ENCODE measurements at regions not wholly inside any gene's neighbourhood (a gene's known extent, or its start where the extent isn't known, plus 50 kb on each side); places are given as distances from the start of the nearest gene placed in this dataset.

- TF ChIP-seq CTCF (IDR thresholded peaks at IDR 0.05; ENCODE audit: borderline replicate concordance, insufficient read depth, low read depth, low read length) = peak; percentile 47
- no peak overlapping the region for H3K4me3 ChIP-seq (ENCODE audit: low read depth, low read length)
These were observed 171.4 kb downstream of the NSUN3 start for GRCh38 chr3:94234177-94234788.

GRCh38 chr3:94241986-94242385 lies 179.1 kb downstream of the NSUN3 start:
- H3K4me3 ChIP-seq (ENCODE audit: low read depth, low read length) = no peak overlapping the region
- no peak for TF ChIP-seq CTCF (IDR thresholded peaks at IDR 0.05; ENCODE audit: borderline replicate concordance, insufficient read depth, low read depth, low read length)

GRCh38 chr3:94246171-94246570 lies 183.3 kb downstream of the NSUN3 start:
- no peak overlapping the region for H3K4me3 ChIP-seq (ENCODE audit: low read depth, low read length)
- TF ChIP-seq CTCF (IDR thresholded peaks at IDR 0.05; ENCODE audit: borderline replicate concordance, insufficient read depth, low read depth, low read length) = no peak

- no peak for TF ChIP-seq CTCF (IDR thresholded peaks at IDR 0.05; ENCODE audit: borderline replicate concordance, insufficient read depth, low read depth, low read length)
- no peak overlapping the region for H3K4me3 ChIP-seq (ENCODE audit: low read depth, low read length)
These were observed 185.2 kb downstream of the NSUN3 start for GRCh38 chr3:94248042-94248441.

- TF ChIP-seq CTCF (IDR thresholded peaks at IDR 0.05; ENCODE audit: borderline replicate concordance, insufficient read depth, low read depth, low read length) = peak; percentile 74
- no peak overlapping the region for H3K4me3 ChIP-seq (ENCODE audit: low read depth, low read length)
These were observed 186.7 kb downstream of the NSUN3 start for GRCh38 chr3:94249491-94250079.

GRCh38 chr3:94251566-94251965 lies 188.7 kb downstream of the NSUN3 start:
- TF ChIP-seq CTCF (IDR thresholded peaks at IDR 0.05; ENCODE audit: borderline replicate concordance, insufficient read depth, low read depth, low read length) = no peak
- no peak overlapping the region for H3K4me3 ChIP-seq (ENCODE audit: low read depth, low read length)

GRCh38 chr3:94252316-94252715 lies 189.5 kb downstream of the NSUN3 start:
- no peak for TF ChIP-seq CTCF (IDR thresholded peaks at IDR 0.05; ENCODE audit: borderline replicate concordance, insufficient read depth, low read depth, low read length)
- H3K4me3 ChIP-seq (ENCODE audit: low read depth, low read length) = no peak overlapping the region

Measured in GM12875 (cell line).